Gastrocnemius medialis (tissue), 4 donors: ENCODE measurements at regions not wholly inside any gene's neighbourhood (a gene's known extent, or its start where the extent isn't known, plus 50 kb on each side); places are given as distances from the start of the nearest gene placed in this dataset.

Experiments used
- ATAC-seq, 2 donors: fragments of 150-250 bp; one replicate each; pipeline ENCODE4 v1.9.1; 2016
- DNase-seq, 2 donors: peaks; one replicate each; pipeline ENCODE4 v3.0.0-alpha.2; 2019
- H3K27ac ChIP-seq, 4 donors: fragments of 200-600 bp; sonication (generic); 1 replicate in 1 of 4; 2 replicates in 3 of 4; pipeline ENCODE4 v1.5.1; 2016 to 2018; ENCODE audit warnings: mild to moderate bottlenecking in 2 of 4, moderate library complexity in 1 of 4
- H3K27me3 ChIP-seq, 3 donors: fragments of 200-600 bp; sonication (generic) in 2 of 3; 1 replicate in 1 of 3; 2 replicates in 2 of 3; pipeline versions ENCODE4 v1.5.1 to v1.6.0; 2016 to 2019; ENCODE audit warnings: mild to moderate bottlenecking in 1 of 3, moderate library complexity in 1 of 3
- H3K36me3 ChIP-seq, 2 donors: fragments of 200-600 bp; sonication (generic) in 1 of 2; one replicate each; pipeline ENCODE4 v1.5.1; 2017 to 2018
- H3K4me1 ChIP-seq, 2 donors: fragments of 200-600 bp; sonication (generic) in 1 of 2; one replicate each; pipeline ENCODE4 v1.5.1; 2016 to 2017; ENCODE audit warnings: mild to moderate bottlenecking in 2 of 2
- H3K4me3 ChIP-seq, 4 donors: fragments of 200-600 bp; sonication (generic) in 3 of 4; 1 replicate in 1 of 4; 2 replicates in 3 of 4; pipeline ENCODE4 v1.5.1; 2016 to 2019; ENCODE audit warnings: mild to moderate bottlenecking in 2 of 4
- H3K9me3 ChIP-seq, 3 donors: fragments of 200-600 bp; sonication (generic) in 2 of 3; 1 replicate in 1 of 3; 2 replicates in 2 of 3; pipeline ENCODE4 v1.5.1; 2016 to 2019
- CTCF ChIP-seq, 5 experiments: fragments of 450-650 bp in 3 of 5; fragments of 200-600 bp in 2 of 5; sonication (generic) in 2 of 5; IDR thresholded peaks in 4 of 5; conservative IDR thresholded peaks in 1 of 5; 1 replicate in 4 of 5; 2 replicates in 1 of 5; pipeline ENCODE4 v1.5.1; 2016 to 2019; ENCODE audit warnings: antibody characterized with exemption in 5 of 5, mild to moderate bottlenecking in 3 of 5, moderate library complexity in 3 of 5
- POLR2A ChIP-seq, 2 donors: fragments of 450-650 bp; IDR thresholded peaks; one replicate each; pipeline ENCODE4 v1.6.1; 2017; ENCODE audit warnings: antibody characterized with exemption in 2 of 2, mild to moderate bottlenecking in 2 of 2, moderate library complexity in 2 of 2
- in situ Hi-C, 4 donors: fragments of 200-750 bp; cut with MboI; loops; one replicate each; pipeline versions ENCODE4 v1.15.0 to v1.8.0; 2017; ENCODE audit warnings: low sequenced_read_pairs in 4 of 4
- intact Hi-C: fragments of 100-400 bp; cut with DNase I; formaldehyde crosslinking; loops from one replicate; pipeline ENCODE4 v1.15.1; 2023; ENCODE audit warnings: low total_unique reads

DNA sequence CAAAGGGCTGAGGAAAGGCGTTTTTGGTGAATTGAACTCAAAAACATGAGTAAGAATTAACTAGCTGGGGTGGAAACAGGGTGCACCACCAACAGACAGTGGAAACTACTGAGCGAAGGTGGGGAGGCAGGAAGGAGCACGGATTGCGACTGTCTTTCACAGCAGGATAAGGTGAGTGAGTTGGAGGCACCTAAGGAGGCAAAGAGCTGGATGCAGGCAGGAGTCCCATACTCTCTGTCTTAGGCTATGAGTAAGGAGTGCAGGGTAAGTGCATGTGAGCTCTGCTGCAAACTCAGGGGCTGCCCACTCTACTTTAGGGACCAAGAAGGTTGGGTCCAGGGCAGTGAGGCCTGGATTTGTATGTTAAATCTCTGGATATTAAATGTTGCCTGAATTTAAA is 333.1 kb upstream of the ZNF521 start:
- in situ Hi-C loops: no loop called here
- no peaks in the 10 kb centered on the region for H3K9me3 ChIP-seq

DNA sequence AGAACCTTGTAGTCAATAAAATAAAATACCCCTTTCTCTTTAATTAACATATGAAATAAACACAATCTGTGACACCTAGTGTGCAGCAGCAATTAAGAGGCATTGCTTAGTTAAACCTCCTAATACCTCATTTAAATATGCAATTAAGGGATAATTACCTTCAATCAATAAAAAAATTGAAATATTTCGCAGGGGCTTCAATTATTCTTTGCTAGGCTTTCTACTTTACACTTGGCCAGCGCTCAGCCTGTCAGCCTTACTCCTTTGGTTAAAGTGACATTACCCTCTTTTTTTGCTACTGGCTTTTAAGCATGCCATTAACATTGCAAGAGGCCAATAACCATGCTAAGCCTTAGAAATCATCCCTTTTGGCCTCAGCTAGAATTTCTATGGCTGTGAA is 327.5 kb upstream of the ZNF521 start:
- Histone ChIP-seq H3K36me3 (no peaks in the 10 kb centered on the region), H3K27me3 (no peaks in the 10 kb centered on the region), H3K4me1 (no peaks in the 10 kb centered on the region), H3K9me3 (no peaks in the 10 kb centered on the region), H3K27ac (no peak overlapping the region), H3K4me3 (no peak overlapping the region)
- DNase-seq (no peak), ATAC-seq (no peak)
- TF ChIP-seq CTCF (IDR thresholded peaks at IDR 0.05 in 4 of 5, conservative IDR thresholded peaks at IDR 0.05 in 1 of 5) (no peak), POLR2A (IDR thresholded peaks at IDR 0.05) (no peak)
- in situ Hi-C loops (no loop called here), intact Hi-C loops (no loop called here)

More for the DNA sequence above, 333.1 kb upstream of the ZNF521 start:
- Histone ChIP-seq H3K4me1 (no peaks in the 10 kb centered on the region), H3K36me3 (no peaks in the 10 kb centered on the region), H3K4me3 (no peak overlapping the region), H3K27ac (no peak overlapping the region), H3K27me3 (no peaks in the 10 kb centered on the region)
- TF ChIP-seq POLR2A (IDR thresholded peaks at IDR 0.05) (no peak), CTCF (IDR thresholded peaks at IDR 0.05 in 4 of 5, conservative IDR thresholded peaks at IDR 0.05 in 1 of 5) (no peak)
- DNase-seq (no peak), ATAC-seq (no peak)
- intact Hi-C loops: no loop called here

DNA sequence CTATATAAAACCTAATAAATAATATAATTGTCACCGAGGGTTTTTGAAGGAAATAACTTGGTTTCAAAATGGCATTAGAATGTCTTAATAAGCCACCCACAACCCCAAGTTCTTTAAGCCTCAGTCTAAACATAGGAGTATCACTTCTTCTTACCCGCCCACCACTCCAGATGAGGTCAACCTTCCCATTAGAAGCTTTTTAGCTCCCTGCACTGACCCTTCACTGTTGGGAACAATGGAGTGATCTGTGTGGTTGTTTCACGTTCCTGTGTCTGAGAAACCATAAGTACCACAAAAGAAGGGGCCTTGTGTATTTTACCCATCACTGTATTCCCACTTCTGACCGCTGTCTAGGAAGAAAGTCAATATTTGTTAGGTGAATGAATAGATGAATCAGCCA is 326.3 kb upstream of the ZNF521 start:
- no peak overlapping the region for H3K4me3 ChIP-seq
- H3K4me1 ChIP-seq: no peaks in the 10 kb centered on the region
- ATAC-seq (no peak), DNase-seq (no peak)
- H3K9me3 ChIP-seq: no peaks in the 10 kb centered on the region
- TF ChIP-seq CTCF (IDR thresholded peaks at IDR 0.05 in 4 of 5, conservative IDR thresholded peaks at IDR 0.05 in 1 of 5) (no peak), POLR2A (IDR thresholded peaks at IDR 0.05) (no peak)
- intact Hi-C loops (no loop called here), in situ Hi-C loops (no loop called here)
- no peaks in the 10 kb centered on the region for H3K36me3 ChIP-seq
- H3K27me3 ChIP-seq: no peaks in the 10 kb centered on the region
- H3K27ac ChIP-seq: no peak overlapping the region

DNA sequence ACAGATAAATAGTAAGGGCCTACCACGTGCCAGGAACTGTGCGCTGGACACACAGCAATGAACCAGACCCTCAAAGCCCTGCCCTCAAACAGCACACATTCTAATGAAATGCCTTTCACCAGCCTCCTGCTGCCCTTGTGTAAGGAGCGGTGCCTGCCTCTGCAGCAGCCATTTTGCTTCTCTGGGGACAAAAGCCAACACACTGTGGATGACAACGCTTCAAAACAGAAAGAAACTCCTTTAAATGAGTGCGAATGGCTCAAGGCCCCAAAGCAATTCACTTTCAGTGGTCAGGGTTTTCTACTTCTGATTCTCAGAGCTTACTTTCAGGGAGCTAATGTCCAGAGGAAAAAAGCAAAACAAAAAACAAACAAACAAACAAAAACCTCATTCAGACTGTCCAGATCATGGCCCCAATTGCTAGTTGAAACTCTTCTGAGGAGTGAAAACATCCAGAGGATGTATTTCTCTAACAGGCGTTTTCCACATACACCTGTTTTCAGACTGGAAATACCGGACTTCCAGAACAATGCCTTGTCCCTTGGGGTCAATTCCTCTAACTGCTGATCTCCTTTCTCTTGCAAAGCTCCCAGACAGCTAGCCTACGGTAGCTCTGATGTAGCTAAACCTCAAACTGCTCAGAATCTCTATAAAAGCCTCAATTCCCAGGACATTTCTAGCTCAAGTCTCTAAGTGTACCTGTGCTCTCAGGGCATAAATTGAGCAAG is 323.3 kb upstream of the ZNF521 start:
- in situ Hi-C loops: no loop called here
- no peaks in the 10 kb centered on the region for H3K36me3 ChIP-seq
- H3K4me3 ChIP-seq: no peak overlapping the region
- no peak overlapping the region for H3K27ac ChIP-seq
- no peaks in the 10 kb centered on the region for H3K9me3 ChIP-seq
- ATAC-seq (no peak), DNase-seq (no peak)
- H3K27me3 ChIP-seq: no peaks in the 10 kb centered on the region
- no peak for TF ChIP-seq POLR2A (IDR thresholded peaks at IDR 0.05)
- TF ChIP-seq CTCF (IDR thresholded peaks at IDR 0.05 in 4 of 5, conservative IDR thresholded peaks at IDR 0.05 in 1 of 5): no peak
- H3K4me1 ChIP-seq: no peaks in the 10 kb centered on the region
- intact Hi-C loops: no loop called here

DNA sequence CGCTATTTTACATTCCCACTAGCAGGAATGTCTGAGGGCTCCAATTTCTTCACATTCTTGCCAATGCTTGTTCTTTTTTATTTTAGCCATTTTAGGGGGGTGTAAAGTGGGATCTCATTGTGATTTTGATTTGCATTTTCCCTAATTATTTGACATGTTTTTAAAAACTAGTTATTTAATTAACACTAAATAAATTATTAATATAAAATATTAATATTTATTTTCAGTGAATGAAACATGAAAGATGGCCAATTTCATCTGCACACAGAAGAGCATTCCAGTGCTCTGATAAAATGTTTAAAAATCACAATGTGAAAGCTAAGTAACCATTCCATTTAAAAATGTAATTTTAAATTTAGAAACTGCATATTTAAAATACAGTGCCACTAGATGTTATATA is 322.2 kb upstream of the ZNF521 start:
- Histone ChIP-seq H3K9me3 (no peaks in the 10 kb centered on the region), H3K27ac (no peak overlapping the region), H3K4me1 (no peaks in the 10 kb centered on the region), H3K4me3 (no peak overlapping the region), H3K36me3 (no peaks in the 10 kb centered on the region), H3K27me3 (no peaks in the 10 kb centered on the region)
- in situ Hi-C loops (loop anchor here in 1 of 4 donors (25.0 kb wide), 2 partner anchors 112 to 787 kb away; no protein-coding TSS in a partner anchor), intact Hi-C loops (no loop called here)
- DNase-seq (no peak), ATAC-seq (no peak)
- TF ChIP-seq POLR2A (IDR thresholded peaks at IDR 0.05) (no peak), CTCF (IDR thresholded peaks at IDR 0.05 in 4 of 5, conservative IDR thresholded peaks at IDR 0.05 in 1 of 5) (no peak)
